ENCODE measurements at regions not wholly inside any gene's neighbourhood (a gene's known extent, or its start where the extent isn't known, plus 50 kb on each side); places are given as distances from the start of the nearest gene placed in this dataset.

- DNase-seq (no peak), ATAC-seq (no peak)
- intact Hi-C loops (cut with micrococcal nuclease) = no loop called here
Observed at GRCh38 chr2:3138621-3139020, 239.0 kb downstream of the EIPR1 start.

- DNase-seq (no peak), ATAC-seq (no peak)
- intact Hi-C loops (cut with micrococcal nuclease) = no loop called here
Observed at GRCh38 chr2:3137651-3138300, 239.8 kb downstream of the EIPR1 start.

- no peak for DNase-seq
- intact Hi-C loops (cut with micrococcal nuclease) = no loop called here
- no peak for ATAC-seq
Observed at GRCh38 chr2:3135676-3136075, 241.9 kb downstream of the EIPR1 start.

GRCh38 chr2:3134026-3134571, 243.5 kb downstream of the EIPR1 start:
- intact Hi-C loops (cut with micrococcal nuclease) = no loop called here
- ATAC-seq = no peak

GRCh38 chr2:3132966-3133365, 244.7 kb downstream of the EIPR1 start:
- no peak for ATAC-seq
- intact Hi-C loops (cut with micrococcal nuclease) = no loop called here
- no peak for DNase-seq

More at GRCh38 chr2:3134026-3134571, 243.5 kb downstream of the EIPR1 start:
- no peak for DNase-seq

- no peak for DNase-seq
- ATAC-seq = no peak
- intact Hi-C loops (cut with micrococcal nuclease) = no loop called here
Observed at GRCh38 chr2:3132466-3132865, 245.2 kb downstream of the EIPR1 start.

GRCh38 chr2:3131636-3132326, 245.8 kb downstream of the EIPR1 start:
- ATAC-seq (no peak), DNase-seq (no peak)
- intact Hi-C loops (cut with micrococcal nuclease) = no loop called here

GRCh38 chr2:3130889-3131635, 246.6 kb downstream of the EIPR1 start:
- intact Hi-C loops (cut with micrococcal nuclease) = no loop called here
- DNase-seq = no peak
- ATAC-seq = no peak

- ATAC-seq (no peak), DNase-seq (no peak)
- intact Hi-C loops (cut with micrococcal nuclease) = no loop called here
Observed at GRCh38 chr2:3130444-3130843, 247.2 kb downstream of the EIPR1 start.

GRCh38 chr2:3129867-3130266, 247.8 kb downstream of the EIPR1 start:
- DNase-seq (no peak), ATAC-seq (no peak)
- intact Hi-C loops (cut with micrococcal nuclease) = no loop called here

- ATAC-seq (no peak), DNase-seq (no peak)
- intact Hi-C loops (cut with micrococcal nuclease) = no loop called here
Observed at GRCh38 chr2:3128786-3129185, 248.8 kb downstream of the EIPR1 start.

GRCh38 chr2:3127710-3128109, 249.9 kb downstream of the EIPR1 start:
- intact Hi-C loops (cut with micrococcal nuclease) = no loop called here
- ATAC-seq = peak; percentile 26
- no peak for DNase-seq

- ATAC-seq = peak; percentile 41
- DNase-seq = no peak
- intact Hi-C loops (cut with micrococcal nuclease) = no loop called here
Observed at GRCh38 chr2:3126911-3127621, 250.6 kb downstream of the EIPR1 start.

GRCh38 chr2:3126171-3126910, 251.3 kb downstream of the EIPR1 start:
- ATAC-seq = peak; percentile 22
- intact Hi-C loops (cut with micrococcal nuclease) = no loop called here
- DNase-seq = no peak

- no peak for ATAC-seq
Observed at GRCh38 chr2:3125761-3126130, 251.9 kb downstream of the EIPR1 start.

GRCh38 chr2:3125001-3125760, 252.4 kb downstream of the EIPR1 start:
- ATAC-seq (no peak), DNase-seq (no peak)
- intact Hi-C loops (cut with micrococcal nuclease) = no loop called here

More at GRCh38 chr2:3125761-3126130, 251.9 kb downstream of the EIPR1 start:
- intact Hi-C loops (cut with micrococcal nuclease) = no loop called here
- no peak for DNase-seq

- no peak for ATAC-seq
- intact Hi-C loops (cut with micrococcal nuclease) = no loop called here
- DNase-seq = no peak
Observed at GRCh38 chr2:3122525-3122924, 255.1 kb downstream of the EIPR1 start.

GRCh38 chr2:3121601-3122000, 256.0 kb downstream of the EIPR1 start:
- intact Hi-C loops (cut with micrococcal nuclease) = no loop called here
- no peak for DNase-seq
- ATAC-seq = no peak

All from left ventricle myocardium superior (tissue), 1 donor.